B cell (primary cell): ENCODE measurements at regions not wholly inside any gene's neighbourhood (a gene's known extent, or its start where the extent isn't known, plus 50 kb on each side); places are given as distances from the start of the nearest gene placed in this dataset.

Experiments
- ATAC-seq: fragments of 200-7000 bp; cut with Tn5 transposase; one replicate; pipeline ENCODE4 v1.10.0; 2021; ENCODE audit warnings: low read depth, mild to moderate bottlenecking, moderate number of reproducible peaks, moderate library complexity
- CTCF ChIA-PET: fragments of 350-600 bp; sonication (Branson Sonifier 250); formaldehyde crosslinking; loops from one replicate; lab custom pipeline; 2021; ENCODE audit warnings: antibody characterized with exemption, inconsistent platforms; lab: Charles Lee
- POLR2A ChIA-PET: fragments of 350-600 bp; sonication (Branson Sonifier 250); formaldehyde crosslinking; loops from one replicate; lab custom pipeline; 2021; ENCODE audit warnings: antibody characterized with exemption; lab: Charles Lee
- DNase-seq: peaks from one replicate; pipeline ENCODE4 v3.0.0; 2013
- H2AFZ ChIP-seq: 2 replicates; pipeline ENCODE4 v1.6.1; 2012; ENCODE audit warnings: mild to moderate bottlenecking, low read depth, low read length; ENCODE audit not compliant: insufficient read depth, poor library complexity, severe bottlenecking
- H3K27ac ChIP-seq, 2 donors: 1 replicate in 1 of 2; 2 replicates in 1 of 2; pipeline ENCODE4 v1.5.1; 2012 to 2013; ENCODE audit warnings: low read length in 2 of 2, mild to moderate bottlenecking in 2 of 2, moderate library complexity in 1 of 2
- H3K27me3 ChIP-seq, 4 experiments: fragments of 200-600 bp in 1 of 4; sonication (generic) in 1 of 4; replicated peaks in 1 of 4; 1 replicate in 2 of 4; 2 replicates in 2 of 4; pipeline versions ENCODE4 v1.6.1 to v1.7.0; 2013 to 2016; ENCODE audit warnings: low read length in 3 of 4, mild to moderate bottlenecking in 2 of 4, mixed read lengths in 1 of 4, moderate library complexity in 1 of 4; ENCODE audit not compliant: insufficient read depth in 4 of 4, control insufficient read depth in 3 of 4; ENCODE audit errors: control extremely low read depth in 1 of 4
- H3K36me3 ChIP-seq, 2 experiments: replicated peaks in 1 of 2; 1 replicate in 1 of 2; 2 replicates in 1 of 2; pipeline versions ENCODE4 v1.6.1 to v1.7.1; 2013; ENCODE audit warnings: low read length in 1 of 2; ENCODE audit not compliant: insufficient read depth in 2 of 2, control insufficient read depth in 1 of 2; ENCODE audit errors: control extremely low read depth in 1 of 2, extremely low read depth in 1 of 2
- H3K4me1 ChIP-seq, 2 donors: fragments of 200-600 bp in 1 of 2; sonication (generic) in 1 of 2; 1 replicate in 1 of 2; 2 replicates in 1 of 2; pipeline versions ENCODE4 v1.5.1 to v1.6.1; 2013 to 2017; ENCODE audit warnings: low read length in 2 of 2; ENCODE audit not compliant: control insufficient read depth in 2 of 2, insufficient read depth in 2 of 2
- H3K4me2 ChIP-seq: replicated peaks from 2 replicates; pipeline ENCODE3; 2012; ENCODE audit warnings: mild to moderate bottlenecking, low read depth, low read length; ENCODE audit not compliant: poor library complexity, severe bottlenecking
- H3K4me3 ChIP-seq, 5 experiments: fragments of 200-600 bp in 1 of 5; sonication (generic) in 1 of 5; 1 replicate in 3 of 5; 2 replicates in 2 of 5; pipeline versions ENCODE4 v1.5.1 to v1.7.0; 2011 to 2016; ENCODE audit warnings: low read length in 4 of 5, mild to moderate bottlenecking in 4 of 5, low read depth in 2 of 5, control low read depth in 1 of 5, moderate library complexity in 1 of 5; ENCODE audit not compliant: insufficient read depth in 1 of 5; ENCODE audit errors: control extremely low read depth in 1 of 5, extremely low read depth in 1 of 5
- H3K79me2 ChIP-seq: fragments of 200-600 bp; sonication (generic); one replicate; pipeline ENCODE4 v1.6.0; 2016; ENCODE audit warnings: low read length; ENCODE audit not compliant: control insufficient read depth, insufficient read depth
- H3K9ac ChIP-seq: fragments of 200-600 bp; sonication (generic); 2 replicates; pipeline ENCODE4 v1.6.1; 2017; ENCODE audit warnings: mild to moderate bottlenecking, low read length, moderate library complexity
- H3K9me3 ChIP-seq, 3 donors: one replicate each; pipeline versions ENCODE4 v1.6.1 to v1.7.1; 2013; ENCODE audit warnings: low read length in 2 of 3; ENCODE audit not compliant: control insufficient read depth in 2 of 3, insufficient read depth in 1 of 3; ENCODE audit errors: control extremely low read depth in 1 of 3
- H4K20me1 ChIP-seq: 2 replicates; pipeline ENCODE4 v1.6.0; 2012; ENCODE audit warnings: mild to moderate bottlenecking, low read length; ENCODE audit not compliant: insufficient read depth, control insufficient read depth, poor library complexity, severe bottlenecking
- H3K27ac Mint-ChIP-seq: one replicate; pipeline ENCODE4 v1.8.0; 2021; ENCODE audit warnings: mixed read lengths
- H3K27me3 Mint-ChIP-seq: one replicate; pipeline ENCODE4 v1.8.0; 2021; ENCODE audit warnings: mixed read lengths
- H3K4me1 Mint-ChIP-seq: one replicate; pipeline ENCODE4 v1.8.0; 2021; ENCODE audit warnings: mixed read lengths
- H3K4me3 Mint-ChIP-seq: one replicate; pipeline ENCODE4 v1.8.0; 2021; ENCODE audit warnings: mixed read lengths
- H3K9me3 Mint-ChIP-seq: one replicate; pipeline ENCODE4 v1.8.0; 2022; ENCODE audit warnings: mixed read lengths; ENCODE audit not compliant: insufficient read depth
- CTCF ChIP-seq: fragments of 200-600 bp; IDR thresholded peaks from one replicate; pipeline ENCODE4 v1.8.0; 2022; ENCODE audit warnings: antibody characterized with exemption, mild to moderate bottlenecking
- EZH2 ChIP-seq: IDR thresholded peaks from 2 replicates; pipeline ENCODE4 v1.6.1; 2012; ENCODE audit warnings: borderline replicate concordance, low read depth, mild to moderate bottlenecking, moderate library complexity, low read length; ENCODE audit not compliant: insufficient read depth, poor library complexity, severe bottlenecking
- WGBS: methylation state at CpG from one replicate; pipeline ENCODE4 v1.1.5; 2013; ENCODE audit warnings: missing lambda C conversion rate; ENCODE audit not compliant: insufficient coverage; 5-methylcytosine and 5-hydroxymethylcytosine counted together
- intact Hi-C: fragments of 100-400 bp; cut with micrococcal nuclease; formaldehyde crosslinking; loops from one replicate; pipeline ENCODE4 v1.10.0; 2022

- Histone ChIP-seq H3K4me2 (no peak overlapping the region), H3K4me3 (no peak overlapping the region), H3K9me3 (peaks cover 0 to 2% (median 0%) of the 10 kb centered on the region in 3 donors), H3K9ac (no peak overlapping the region), H3K36me3 (no peaks in the 10 kb centered on the region), H3K27ac (no peak overlapping the region), H4K20me1 (no peaks in the 10 kb centered on the region), H3K79me2 (no peaks in the 10 kb centered on the region), H3K4me1 (no peaks in the 10 kb centered on the region), H3K27me3 (no peaks in the 10 kb centered on the region), H2AFZ (no peak overlapping the region)
- H3K9me3 Mint-ChIP-seq: no peaks in the 10 kb centered on the region
- H3K27me3 Mint-ChIP-seq: peaks cover 29% of the 10 kb centered on the region
- no peak for ATAC-seq
- no peak overlapping the region for H3K27ac Mint-ChIP-seq
- DNase-seq: no peak
- POLR2A ChIA-PET: no interaction called here
- WGBS: 100% methylated on average over 4 of the region's 11 CpGs
- H3K4me1 Mint-ChIP-seq: no peaks in the 10 kb centered on the region
- no peak overlapping the region for H3K4me3 Mint-ChIP-seq
- no peak for TF ChIP-seq EZH2
- no peak for TF ChIP-seq CTCF
- CTCF ChIA-PET: no interaction called here
- intact Hi-C loops: no loop called here
These were observed 51.8 kb upstream of the AFDN start for GRCh38 chr6:167774881-167775280.

GRCh38 chr6:167776906-167777627 lies 49.6 kb upstream of the AFDN start:
- H3K4me3 ChIP-seq: no peak overlapping the region
- DNase-seq (no peak), ATAC-seq (no peak)
- Mint-ChIP-seq H3K4me3 (no peak overlapping the region), H3K4me1 (no peaks in the 10 kb centered on the region), H3K27me3 (peaks cover 27% of the 10 kb centered on the region), H3K9me3 (no peaks in the 10 kb centered on the region), H3K27ac (no peak overlapping the region)
- H3K4me1 ChIP-seq: no peaks in the 10 kb centered on the region
- H3K36me3 ChIP-seq: no peaks in the 10 kb centered on the region
- no peaks in the 10 kb centered on the region for H3K27me3 ChIP-seq
- intact Hi-C loops: no loop called here
- ChIA-PET CTCF (no interaction called here), POLR2A (no interaction called here)
- TF ChIP-seq EZH2: no peak
- no peak for TF ChIP-seq CTCF
- no peak overlapping the region for H3K4me2 ChIP-seq
- H2AFZ ChIP-seq: no peak overlapping the region
- no peaks in the 10 kb centered on the region for H3K79me2 ChIP-seq
- H3K9me3 ChIP-seq: peaks cover 0 to 2% (median 0%) of the 10 kb centered on the region in 3 donors
- WGBS: 90% methylated on average over 5 of the region's 14 CpGs
- H3K27ac ChIP-seq: no peak overlapping the region
- H4K20me1 ChIP-seq: no peaks in the 10 kb centered on the region
- no peak overlapping the region for H3K9ac ChIP-seq
